ENCODE measurements at regions not wholly inside any gene's neighbourhood (a gene's known extent, or its start where the extent isn't known, plus 50 kb on each side); places are given as distances from the start of the nearest gene placed in this dataset.
"Not testable (repeated sequence)": the region's sequence is repeated elsewhere in the genome, so short reads cannot be mapped to it uniquely, and the experiment has no call there.

GRCh38 chr22:23397613-23398567 is 182.2 kb downstream of the IGLL1 start:
- no peaks in the 10 kb centered on the region for H3K9me2 ChIP-seq (replicated peaks; ENCODE audit: insufficient read depth, low read length)
- H3K79me2 ChIP-seq (ENCODE audit: low read length): no peaks in the 10 kb centered on the region
- no peaks in the 10 kb centered on the region for H3K27me3 ChIP-seq (ENCODE audit: low read length)
- no peak overlapping the region for H3K4me2 ChIP-seq (ENCODE audit: low read depth, low read length, poor library complexity, severe bottlenecking)
- no peak overlapping the region for H3K4me3 ChIP-seq (ENCODE audit: low read length)
- no peak overlapping the region for H3K27ac ChIP-seq (ENCODE audit: low read length)
- no peak overlapping the region for H3K9ac ChIP-seq (ENCODE audit: low read length)
- H3K36me3 ChIP-seq (ENCODE audit: insufficient read depth, low read length): no peaks in the 10 kb centered on the region
- peaks cover 48% of the 10 kb centered on the region for H3K4me1 ChIP-seq (ENCODE audit: low read length)
- H3K9me3 ChIP-seq (ENCODE audit: low read length): no peaks in the 10 kb centered on the region
- DNase-seq: no peak
- H2AFZ ChIP-seq (ENCODE audit: low read length): no peak overlapping the region
- H4K20me1 ChIP-seq (ENCODE audit: insufficient read depth, low read depth, low read length): 0 out of 2 replicates have a peak, but pooled peaks cover 7% of the 10 kb centered on the region

DNA sequence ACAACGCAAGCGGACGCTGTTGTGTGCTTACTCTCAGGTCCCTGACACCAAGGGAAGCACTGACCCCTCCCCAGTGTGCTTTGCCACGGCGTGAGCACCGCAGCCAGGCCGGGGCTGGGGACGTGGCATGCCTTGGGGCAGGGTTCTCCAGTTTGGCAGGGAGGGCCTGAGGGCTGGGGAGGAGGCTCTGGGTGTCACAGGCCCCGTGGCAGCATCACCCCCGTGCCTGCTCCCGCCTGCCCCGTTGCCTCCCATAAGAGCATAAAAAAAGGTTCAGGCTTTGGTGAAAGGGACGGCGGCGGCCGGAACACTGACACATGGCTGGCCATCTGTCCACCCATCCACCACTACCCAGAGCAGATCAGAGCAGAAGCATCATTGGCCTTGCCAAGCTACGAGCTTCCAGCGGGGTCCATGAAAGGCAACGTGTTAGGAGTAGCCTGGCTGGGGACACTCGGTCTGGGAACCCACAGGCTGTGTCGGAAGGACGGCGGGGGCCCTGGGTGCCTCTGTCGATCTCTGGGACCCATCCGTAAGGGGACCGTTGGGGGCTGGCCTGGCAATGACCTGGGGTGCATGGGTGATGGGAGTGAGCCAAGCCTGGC is 183.0 kb downstream of the IGLL1 start:
- H3K27me3 ChIP-seq (ENCODE audit: low read length): no peaks in the 10 kb centered on the region
- 0 out of 2 replicates have a peak, but pooled peaks cover 7% of the 10 kb centered on the region for H4K20me1 ChIP-seq (ENCODE audit: insufficient read depth, low read depth, low read length)
- peaks cover 51% of the 10 kb centered on the region for H3K4me1 ChIP-seq (ENCODE audit: low read length)
- H3K27ac ChIP-seq (ENCODE audit: low read length): no peak overlapping the region
- DNase-seq: no peak
- H3K4me2 ChIP-seq (ENCODE audit: low read depth, low read length, poor library complexity, severe bottlenecking): no peak overlapping the region
- no peak overlapping the region for H2AFZ ChIP-seq (ENCODE audit: low read length)
- H3K9ac ChIP-seq (ENCODE audit: low read length): no peak overlapping the region
- no peaks in the 10 kb centered on the region for H3K9me3 ChIP-seq (ENCODE audit: low read length)
- no peaks in the 10 kb centered on the region for H3K9me2 ChIP-seq (replicated peaks; ENCODE audit: insufficient read depth, low read length)
- H3K79me2 ChIP-seq (ENCODE audit: low read length): no peaks in the 10 kb centered on the region
- H3K4me3 ChIP-seq (ENCODE audit: low read length): no peak overlapping the region
- H3K36me3 ChIP-seq (ENCODE audit: insufficient read depth, low read length): no peaks in the 10 kb centered on the region

GRCh38 chr22:23396362-23397007 is 183.6 kb downstream of the IGLL1 start:
- peak overlapping the region; percentile 40; the same call in 1 of the 2 replicates for H3K9ac ChIP-seq (ENCODE audit: low read length)
- peak overlapping the region; percentile 7; the same call in 1 of the 2 replicates for H3K4me3 ChIP-seq (ENCODE audit: low read length)
- no peaks in the 10 kb centered on the region for H3K36me3 ChIP-seq (ENCODE audit: insufficient read depth, low read length)
- no peak overlapping the region for H2AFZ ChIP-seq (ENCODE audit: low read length)
- DNase-seq: peak; percentile 52
- H3K9me2 ChIP-seq (replicated peaks; ENCODE audit: insufficient read depth, low read length): no peaks in the 10 kb centered on the region
- peaks cover 51% of the 10 kb centered on the region for H3K4me1 ChIP-seq (ENCODE audit: low read length)
- H3K9me3 ChIP-seq (ENCODE audit: low read length): no peaks in the 10 kb centered on the region
- H4K20me1 ChIP-seq (ENCODE audit: insufficient read depth, low read depth, low read length): 0 out of 2 replicates have a peak, but pooled peaks cover 4% of the 10 kb centered on the region
- H3K27me3 ChIP-seq (ENCODE audit: low read length): no peaks in the 10 kb centered on the region
- H3K27ac ChIP-seq (ENCODE audit: low read length): peak overlapping the region; percentile 49
- H3K79me2 ChIP-seq (ENCODE audit: low read length): no peaks in the 10 kb centered on the region
- H3K4me2 ChIP-seq (ENCODE audit: low read depth, low read length, poor library complexity, severe bottlenecking): peak overlapping the region; percentile 73

DNA sequence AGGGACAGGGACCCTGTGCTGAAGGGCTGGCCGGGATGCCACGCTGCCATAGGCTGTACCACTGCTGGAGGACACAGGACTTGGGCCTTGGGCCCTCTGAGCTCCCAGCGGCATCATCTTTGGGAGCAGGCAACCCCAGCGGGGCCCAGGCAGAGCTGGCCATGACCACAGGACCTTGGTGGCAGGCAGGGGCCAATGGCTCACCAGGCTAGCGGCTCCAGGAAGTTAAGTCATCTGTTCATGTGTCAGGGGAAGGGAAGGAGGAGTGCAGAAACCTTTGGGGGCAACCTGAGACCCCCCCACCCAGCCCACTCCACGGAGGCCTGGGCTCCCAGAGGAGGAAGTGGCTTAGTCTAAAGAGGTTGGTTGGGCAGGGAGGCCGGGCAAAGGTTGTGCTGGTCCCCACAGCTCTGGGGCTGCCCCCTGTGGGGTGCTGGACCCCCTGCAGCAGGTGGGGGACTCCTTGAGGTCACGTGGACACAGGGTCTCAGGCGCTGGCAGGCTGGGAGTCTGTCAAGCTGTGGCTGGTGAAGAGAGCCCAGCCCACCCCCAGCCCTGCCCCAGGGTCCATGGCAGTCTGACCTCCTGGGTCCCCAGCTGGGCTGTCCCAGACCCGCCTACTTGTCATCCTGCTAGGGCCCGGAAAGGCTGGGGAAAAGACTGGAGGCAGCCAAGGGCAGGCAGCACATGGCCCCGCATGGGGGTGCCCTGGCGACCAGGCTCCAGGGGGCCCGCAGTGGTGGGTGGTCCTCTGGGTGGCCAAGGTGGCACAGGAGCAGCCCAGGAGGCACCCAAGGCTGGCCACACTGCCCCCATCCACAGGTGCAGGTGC is 184.3 kb downstream of the IGLL1 start:
- H3K9me2 ChIP-seq (replicated peaks; ENCODE audit: insufficient read depth, low read length): no peaks in the 10 kb centered on the region
- H3K27me3 ChIP-seq (ENCODE audit: low read length): no peaks in the 10 kb centered on the region
- no peaks in the 10 kb centered on the region for H3K79me2 ChIP-seq (ENCODE audit: low read length)
- no peak overlapping the region for H2AFZ ChIP-seq (ENCODE audit: low read length)
- peaks cover 58% of the 10 kb centered on the region for H3K4me1 ChIP-seq (ENCODE audit: low read length)
- H3K27ac ChIP-seq (ENCODE audit: low read length): peak overlapping the region; percentile 79
- peak; percentile 46 for DNase-seq
- H3K4me3 ChIP-seq (ENCODE audit: low read length): peak overlapping the region; percentile 65; the same call in 1 of the 2 replicates
- H3K4me2 ChIP-seq (ENCODE audit: low read depth, low read length, poor library complexity, severe bottlenecking): peak overlapping the region; percentile 73
- no peaks in the 10 kb centered on the region for H3K36me3 ChIP-seq (ENCODE audit: insufficient read depth, low read length)
- 0 out of 2 replicates have a peak, but pooled peaks cover 4% of the 10 kb centered on the region for H4K20me1 ChIP-seq (ENCODE audit: insufficient read depth, low read depth, low read length)
- H3K9me3 ChIP-seq (ENCODE audit: low read length): no peaks in the 10 kb centered on the region
- peak overlapping the region; percentile 83 for H3K9ac ChIP-seq (ENCODE audit: low read length)

DNA sequence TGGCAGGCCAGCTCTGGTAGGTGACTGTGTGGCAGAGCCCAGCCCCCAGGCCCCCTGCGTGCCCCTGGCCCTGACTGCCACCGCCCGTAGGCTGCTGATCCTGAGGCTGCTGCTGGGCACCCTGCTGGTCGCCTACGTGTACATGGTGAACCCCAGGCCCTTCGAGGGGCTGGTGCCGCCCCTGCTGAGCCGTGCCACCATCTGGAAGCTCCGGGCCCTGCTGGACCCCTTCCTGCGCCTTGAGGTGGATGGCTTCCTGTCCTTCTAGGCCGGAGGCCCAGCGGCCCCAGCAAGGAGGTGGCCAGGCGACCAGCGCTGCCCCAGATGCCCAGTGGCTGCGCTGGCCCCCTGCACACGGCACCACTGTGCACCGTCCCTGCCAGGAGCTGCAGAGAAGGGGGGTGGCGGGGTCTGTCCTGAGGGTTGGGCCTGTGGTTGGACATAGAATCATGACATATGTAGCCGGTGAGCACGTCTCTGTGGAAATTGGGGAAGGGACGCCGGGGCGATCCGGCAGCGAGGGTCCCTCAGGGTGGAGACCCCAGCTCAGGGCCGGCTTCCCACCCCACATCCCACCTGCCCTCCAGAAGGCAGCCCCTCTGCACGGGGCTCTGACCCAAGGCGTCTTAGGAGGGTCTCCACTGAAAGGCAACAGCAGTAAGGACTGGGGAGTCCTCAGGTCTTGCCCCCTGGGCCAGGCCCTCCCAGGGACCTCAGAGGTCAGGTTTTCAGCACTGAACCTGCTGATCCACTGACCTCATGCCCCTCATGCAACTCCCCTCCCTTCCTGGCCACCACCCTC is 185.4 kb downstream of the IGLL1 start:
- peak overlapping the region; percentile 73 for H3K4me2 ChIP-seq (ENCODE audit: low read depth, low read length, poor library complexity, severe bottlenecking)
- H3K9me2 ChIP-seq (replicated peaks; ENCODE audit: insufficient read depth, low read length): no peaks in the 10 kb centered on the region
- peaks cover 59% of the 10 kb centered on the region for H3K4me1 ChIP-seq (ENCODE audit: low read length)
- no peak for DNase-seq
- H3K27me3 ChIP-seq (ENCODE audit: low read length): no peaks in the 10 kb centered on the region
- peak overlapping the region; percentile 79 for H3K27ac ChIP-seq (ENCODE audit: low read length)
- H3K79me2 ChIP-seq (ENCODE audit: low read length): no peaks in the 10 kb centered on the region
- peak overlapping the region; percentile 83 for H3K9ac ChIP-seq (ENCODE audit: low read length)
- no peaks in the 10 kb centered on the region for H3K36me3 ChIP-seq (ENCODE audit: insufficient read depth, low read length)
- 0 out of 2 replicates have a peak, but pooled peaks cover 4% of the 10 kb centered on the region for H4K20me1 ChIP-seq (ENCODE audit: insufficient read depth, low read depth, low read length)
- peak overlapping the region; percentile 65; the same call in 1 of the 2 replicates for H3K4me3 ChIP-seq (ENCODE audit: low read length)
- H3K9me3 ChIP-seq (ENCODE audit: low read length): no peaks in the 10 kb centered on the region
- H2AFZ ChIP-seq (ENCODE audit: low read length): no peak overlapping the region

DNA sequence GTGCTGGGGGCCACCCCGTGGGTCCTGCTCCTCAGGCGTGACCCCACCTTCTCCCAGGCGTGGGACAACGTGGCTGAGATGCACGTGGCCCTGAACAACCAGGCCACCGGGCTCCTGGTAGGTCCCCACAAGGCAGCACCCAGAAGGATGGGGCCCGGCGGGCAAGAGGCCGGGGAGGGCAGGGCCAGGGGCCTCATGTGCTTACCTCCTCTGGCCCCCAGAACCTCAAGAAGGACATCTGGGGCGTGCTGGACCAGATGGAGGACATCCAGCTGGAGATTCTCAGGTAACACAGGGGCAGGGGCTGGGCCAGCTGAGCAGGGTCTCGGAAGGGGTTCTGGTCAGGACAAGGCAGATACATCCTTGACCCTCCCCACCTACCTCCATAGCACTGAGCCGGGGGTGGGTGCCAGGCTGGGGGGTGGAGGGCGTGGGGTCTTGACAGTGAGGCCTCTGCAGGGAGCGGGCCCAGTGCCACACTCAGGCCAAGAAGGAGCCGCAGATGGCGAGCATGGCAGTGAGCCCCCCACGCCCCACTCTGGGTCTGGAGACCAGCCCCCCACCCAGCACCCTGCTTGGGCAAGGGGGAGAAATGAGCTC is 186.3 kb downstream of the IGLL1 start:
- H3K36me3 ChIP-seq (ENCODE audit: insufficient read depth, low read length): no peaks in the 10 kb centered on the region
- H3K27ac ChIP-seq (ENCODE audit: low read length): peak overlapping the region; percentile 79
- H3K4me3 ChIP-seq (ENCODE audit: low read length): peak overlapping the region; percentile 65
- peaks cover 64% of the 10 kb centered on the region for H3K4me1 ChIP-seq (ENCODE audit: low read length)
- 0 out of 2 replicates have a peak, but pooled peaks cover 4% of the 10 kb centered on the region for H4K20me1 ChIP-seq (ENCODE audit: insufficient read depth, low read depth, low read length)
- H3K79me2 ChIP-seq (ENCODE audit: low read length): no peaks in the 10 kb centered on the region
- H3K9me3 ChIP-seq (ENCODE audit: low read length): no peaks in the 10 kb centered on the region
- H3K9ac ChIP-seq (ENCODE audit: low read length): peak overlapping the region; percentile 83
- DNase-seq: peak; percentile 48
- no peak overlapping the region for H2AFZ ChIP-seq (ENCODE audit: low read length)
- H3K4me2 ChIP-seq (ENCODE audit: low read depth, low read length, poor library complexity, severe bottlenecking): peak overlapping the region; percentile 73
- no peaks in the 10 kb centered on the region for H3K27me3 ChIP-seq (ENCODE audit: low read length)
- H3K9me2 ChIP-seq (replicated peaks; ENCODE audit: insufficient read depth, low read length): no peaks in the 10 kb centered on the region

DNA sequence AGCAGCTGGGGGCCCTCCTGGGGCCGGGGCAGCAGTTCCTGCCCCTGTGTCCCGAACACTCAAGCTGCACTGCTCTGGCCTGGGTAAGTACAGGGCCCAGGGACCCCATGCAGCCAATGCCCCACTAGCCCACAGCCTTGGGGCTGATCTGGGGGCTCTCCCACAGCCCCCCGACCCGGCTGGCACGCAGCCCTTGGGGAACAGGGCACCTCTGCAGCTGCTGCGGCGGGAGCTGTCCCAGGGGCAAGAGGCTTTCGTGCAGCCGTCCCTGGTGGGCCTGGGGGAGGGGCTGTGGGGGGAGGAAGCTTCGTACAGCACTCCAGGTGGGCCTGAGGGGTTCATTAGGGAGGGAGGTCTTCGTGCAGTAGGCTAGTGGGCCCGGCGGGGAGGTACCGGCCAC is 186.9 kb downstream of the IGLL1 start:
- peak overlapping the region; percentile 79 for H3K27ac ChIP-seq (ENCODE audit: low read length)
- H3K4me3 ChIP-seq (ENCODE audit: low read length): peak overlapping the region; percentile 65; the same call in 1 of the 2 replicates
- not testable (repeated sequence) for H3K36me3 ChIP-seq (ENCODE audit: insufficient read depth, low read length); H4K20me1 ChIP-seq (ENCODE audit: insufficient read depth, low read depth, low read length); H3K9me3 ChIP-seq (ENCODE audit: low read length); H3K9me2 ChIP-seq (replicated peaks; ENCODE audit: insufficient read depth, low read length); H2AFZ ChIP-seq (ENCODE audit: low read length); H3K79me2 ChIP-seq (ENCODE audit: low read length); H3K27me3 ChIP-seq (ENCODE audit: low read length)
- DNase-seq: peak; percentile 77
- peak overlapping the region; percentile 83 for H3K9ac ChIP-seq (ENCODE audit: low read length)
- H3K4me1 ChIP-seq (ENCODE audit: low read length): peaks cover 62% of the 10 kb centered on the region
- H3K4me2 ChIP-seq (ENCODE audit: low read depth, low read length, poor library complexity, severe bottlenecking): peak overlapping the region; percentile 73
